NOMO-1 treated with DMSO at 0.1 percent for 48 hours (cell line): ENCODE measurements at regions not wholly inside any gene's neighbourhood (a gene's known extent, or its start where the extent isn't known, plus 50 kb on each side); places are given as distances from the start of the nearest gene placed in this dataset.

Experiments
- DNase-seq: peaks from one replicate; lab custom pipeline; 2025; ENCODE audit not compliant: unreplicated experiment; lab: John Stamatoyannopoulos, UW

GRCh38 chr6:147755999-147756398, 247.5 kb downstream of the SAMD5 start:
- no peak for DNase-seq

GRCh38 chr6:147756891-147757290, 248.4 kb downstream of the SAMD5 start:
- no peak for DNase-seq

GRCh38 chr6:147757291-147757690, 248.8 kb downstream of the SAMD5 start:
- DNase-seq, result no peak

DNA sequence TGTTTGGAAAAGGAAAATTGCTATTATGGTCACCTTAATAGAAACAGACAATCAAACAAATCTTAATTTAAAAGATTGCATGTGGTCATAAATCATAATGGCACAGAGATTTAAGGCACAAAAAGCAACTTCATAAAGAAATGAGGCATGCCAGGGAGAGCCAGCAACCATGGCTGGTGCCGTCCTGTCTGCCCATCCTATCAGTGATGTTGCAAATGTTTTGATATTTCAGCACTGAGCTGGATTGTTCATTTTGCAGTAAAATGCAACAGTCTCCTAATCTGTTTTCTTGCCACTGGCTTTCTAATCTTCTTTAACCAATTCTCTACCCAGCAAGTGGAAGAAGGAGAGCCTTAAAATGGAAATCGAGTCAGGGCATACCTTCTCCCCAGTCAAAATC, 249.8 kb downstream of the SAMD5 start:
- DNase-seq, result no peak

GRCh38 chr6:147759093-147759492, 250.6 kb downstream of the SAMD5 start:
- DNase-seq, result no peak

DNA sequence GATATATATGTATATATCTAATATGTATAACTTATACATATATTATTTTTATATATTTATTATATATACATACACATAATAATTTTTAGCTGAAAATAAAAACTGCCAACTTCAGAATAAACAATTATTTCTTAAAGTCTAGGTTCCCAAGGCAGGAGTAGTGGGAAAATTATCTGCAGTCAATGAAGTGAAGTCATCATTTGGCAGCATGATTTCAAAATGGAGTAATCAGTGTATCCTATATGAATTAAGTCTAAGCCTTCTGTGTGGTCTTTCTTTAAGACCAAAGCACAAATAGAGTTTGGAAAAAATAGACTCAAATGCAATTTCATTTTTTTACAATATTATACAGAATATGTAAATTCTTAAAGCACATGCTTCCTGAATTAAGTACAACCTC, 251.0 kb downstream of the SAMD5 start:
- DNase-seq, result no peak

DNA sequence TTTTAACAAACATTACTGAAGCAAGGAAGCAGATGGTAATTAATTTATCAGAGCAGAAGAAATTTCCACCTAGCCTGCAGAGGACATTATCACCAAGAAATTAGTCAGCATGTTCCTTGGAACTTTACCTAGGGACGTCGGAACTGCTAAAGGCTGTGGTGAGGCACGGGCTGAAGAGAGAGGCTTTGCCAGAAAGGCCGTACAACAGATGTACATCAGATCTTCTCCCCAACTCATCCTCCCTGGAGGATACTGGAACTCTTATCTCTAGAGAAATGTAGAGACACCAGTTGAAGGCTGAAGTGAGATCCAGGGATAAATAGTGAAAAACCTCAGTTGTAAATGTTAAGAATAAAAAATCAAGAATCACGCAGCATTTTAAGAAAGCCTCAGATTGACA, 257.1 kb downstream of the SAMD5 start:
- DNase-seq, result no peak

DNA sequence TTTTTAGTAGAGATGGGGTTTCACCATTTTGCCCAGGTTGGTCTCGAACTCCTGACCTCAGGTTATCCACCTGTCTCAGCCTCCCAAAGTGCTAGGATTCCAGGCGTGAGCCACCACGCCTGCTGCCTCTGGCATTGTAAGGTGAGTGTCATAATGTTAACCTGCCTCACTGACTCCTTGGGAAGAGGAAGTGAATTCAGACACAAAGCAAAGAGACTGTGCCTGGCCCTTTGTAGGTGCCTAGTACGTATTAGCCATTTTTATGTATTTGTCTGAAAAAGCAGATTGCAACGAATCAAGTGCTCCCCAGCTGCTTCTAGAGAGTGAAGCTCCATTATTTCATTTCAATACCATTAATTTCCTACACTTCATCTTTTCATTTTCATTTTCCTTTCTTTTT, 260.5 kb downstream of the SAMD5 start:
- DNase-seq, result no peak

DNA sequence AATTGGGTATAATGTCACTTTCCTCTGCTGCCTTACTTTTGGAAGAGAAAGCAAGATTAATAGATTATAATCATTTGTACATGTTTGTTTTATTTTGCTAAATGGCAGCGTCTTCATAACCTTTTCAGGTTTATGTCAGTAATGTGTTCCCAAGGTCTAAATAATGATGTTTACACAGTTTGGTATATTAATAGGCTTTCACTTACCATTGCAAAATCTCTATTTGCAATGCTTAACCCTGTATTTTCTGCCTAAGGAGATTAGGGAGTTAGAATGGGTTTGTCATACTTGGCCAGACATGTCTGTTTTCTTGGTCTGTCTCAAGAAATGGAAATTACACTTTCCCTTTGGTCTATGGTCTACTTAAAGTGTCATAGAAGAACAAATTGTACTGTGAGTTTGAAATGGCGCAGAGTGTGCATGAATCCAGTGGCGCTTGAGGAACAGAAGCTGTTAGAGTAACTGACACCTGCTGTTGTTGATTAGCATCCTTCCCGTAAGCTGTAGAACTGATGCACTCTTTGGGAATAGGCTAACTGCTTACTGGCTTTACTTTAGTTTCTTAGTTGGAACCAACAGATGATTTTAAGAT, 261.1 kb downstream of the SAMD5 start:
- no peak for DNase-seq

- DNase-seq, result no peak
Measured at GRCh38 chr6:147770221-147770620, 261.7 kb downstream of the SAMD5 start.

- no peak for DNase-seq
Measured at GRCh38 chr6:147772724-147773123, 264.2 kb downstream of the SAMD5 start.

- DNase-seq, result no peak
Measured at GRCh38 chr6:147774856-147775255, 266.4 kb downstream of the SAMD5 start.

- no peak for DNase-seq
Measured at GRCh38 chr6:147776631-147777213, 268.2 kb downstream of the SAMD5 start.

DNA sequence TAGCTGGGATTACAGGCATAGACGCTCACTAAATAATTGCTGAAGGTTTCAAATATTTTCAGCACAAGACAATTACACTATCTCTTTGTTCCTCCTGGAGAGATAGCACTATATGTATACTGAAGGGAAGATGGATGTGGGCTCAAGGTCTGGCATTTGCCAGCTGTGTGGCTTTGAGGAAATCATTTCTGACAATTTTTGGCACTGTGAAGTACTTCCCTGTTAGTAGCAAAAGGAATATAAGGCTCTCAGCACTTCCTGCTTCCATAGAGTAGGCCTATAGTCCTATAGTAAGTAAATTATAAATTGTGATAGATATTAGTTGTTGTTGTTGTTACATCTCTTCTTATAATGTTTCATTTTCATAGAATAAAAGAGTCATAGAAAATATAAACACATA, 271.1 kb downstream of the SAMD5 start:
- DNase-seq, result no peak

- no peak for DNase-seq
Measured at GRCh38 chr6:147782302-147782701, 273.8 kb downstream of the SAMD5 start.

DNA sequence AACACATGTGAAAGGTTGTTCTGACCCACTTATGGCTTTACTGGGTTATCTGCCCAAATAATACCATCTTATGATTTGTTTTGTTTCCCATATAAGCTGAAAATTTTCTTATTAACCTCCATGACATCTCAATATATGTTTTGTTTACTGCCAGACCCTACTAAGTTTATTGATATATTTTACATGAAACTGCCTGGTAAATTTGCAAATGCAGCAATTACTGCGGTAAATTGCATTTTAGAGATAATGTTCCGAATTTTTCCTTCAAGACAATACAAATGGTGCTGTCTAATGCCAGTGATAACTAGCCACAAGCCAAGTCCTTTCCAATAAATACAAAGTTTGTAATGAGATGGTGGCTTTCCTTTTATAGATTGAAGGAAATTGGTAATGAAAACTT, 275.9 kb downstream of the SAMD5 start:
- no peak for DNase-seq

GRCh38 chr6:147787417-147787816, 278.9 kb downstream of the SAMD5 start:
- DNase-seq, result no peak

DNA sequence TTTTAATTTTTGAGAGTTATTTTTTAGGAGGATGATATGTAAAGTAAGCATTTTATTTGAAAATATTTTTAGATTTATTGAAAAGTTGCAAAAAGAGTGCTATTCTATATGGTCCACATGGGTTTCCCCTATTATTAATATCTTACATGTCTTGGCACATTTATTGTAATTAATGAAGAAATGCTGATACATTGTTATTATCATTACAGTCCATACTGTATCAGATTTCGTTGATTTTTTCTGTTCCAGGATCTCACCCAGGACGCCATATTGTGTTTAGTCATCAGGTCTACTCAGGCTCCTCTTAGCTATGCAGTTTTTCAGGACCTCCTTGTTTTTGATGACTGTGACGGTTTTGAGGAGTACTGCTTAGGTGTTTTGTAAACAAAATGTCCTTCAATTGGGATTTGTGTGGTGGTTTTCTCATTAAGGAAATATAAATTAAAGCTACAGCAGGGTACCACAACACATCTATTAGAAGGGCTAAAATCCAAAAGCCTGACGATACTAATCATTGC, 281.0 kb downstream of the SAMD5 start:
- DNase-seq, result no peak

DNA sequence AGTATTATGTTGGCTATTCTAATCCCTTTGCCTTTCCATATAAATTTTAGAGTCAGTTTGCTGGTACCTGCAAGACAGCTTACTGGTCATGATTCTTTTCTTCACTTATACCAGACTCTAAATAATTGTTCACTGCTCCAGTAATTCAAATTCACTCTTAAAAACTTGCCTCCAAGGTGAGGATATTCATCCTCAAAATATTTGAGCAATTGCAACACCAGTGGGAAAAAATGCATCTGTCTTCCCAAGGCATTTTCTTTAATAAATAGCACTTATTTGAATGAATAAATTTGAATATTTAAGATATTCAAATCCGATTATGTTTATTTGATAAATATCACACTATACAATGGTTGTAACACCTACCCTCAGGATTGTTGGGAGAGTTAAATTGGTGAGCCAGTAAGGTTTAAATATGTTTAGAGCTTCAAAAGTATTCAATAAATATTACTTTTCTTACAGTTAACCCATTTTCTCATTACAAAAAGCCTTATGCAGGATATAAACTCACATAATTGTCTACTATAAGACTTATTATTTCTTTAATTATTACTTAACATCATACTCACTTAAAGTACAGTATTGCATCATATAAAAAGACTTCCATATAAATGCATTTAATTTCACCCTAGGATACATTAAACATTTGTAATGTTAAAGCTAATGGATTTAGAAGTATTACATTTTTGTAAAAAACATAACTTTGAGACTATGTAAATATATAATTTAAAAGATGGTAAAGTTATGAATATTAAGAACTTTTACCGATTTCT, 285.6 kb downstream of the SAMD5 start:
- no peak for DNase-seq

DNA sequence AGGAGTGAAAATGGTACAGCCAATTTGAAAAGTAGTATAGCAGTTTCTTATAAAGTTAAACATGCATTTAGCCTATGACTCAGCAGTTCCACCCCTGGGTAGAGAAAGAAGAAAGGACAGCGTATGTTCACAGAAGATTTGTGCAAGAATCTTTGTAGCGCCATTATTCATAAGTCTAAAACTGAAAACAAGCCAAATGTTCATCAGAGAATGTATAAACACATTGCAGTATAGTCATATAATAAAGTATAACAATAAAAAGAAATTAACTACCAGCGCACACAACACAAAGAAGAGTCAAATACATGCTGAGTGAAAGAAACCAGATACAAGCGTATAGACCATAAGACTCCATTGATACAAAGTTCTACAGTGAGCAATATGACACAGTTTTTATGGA, 294.0 kb downstream of the SAMD5 start:
- DNase-seq, result no peak

GRCh38 chr6:147805155-147805554, 296.7 kb downstream of the SAMD5 start:
- DNase-seq, result no peak

- no peak for DNase-seq
Measured at GRCh38 chr6:147806697-147807096, 298.2 kb downstream of the SAMD5 start.
